ENCODE measurements at regions not wholly inside any gene's neighbourhood (a gene's known extent, or its start where the extent isn't known, plus 50 kb on each side); places are given as distances from the start of the nearest gene placed in this dataset.

DNA sequence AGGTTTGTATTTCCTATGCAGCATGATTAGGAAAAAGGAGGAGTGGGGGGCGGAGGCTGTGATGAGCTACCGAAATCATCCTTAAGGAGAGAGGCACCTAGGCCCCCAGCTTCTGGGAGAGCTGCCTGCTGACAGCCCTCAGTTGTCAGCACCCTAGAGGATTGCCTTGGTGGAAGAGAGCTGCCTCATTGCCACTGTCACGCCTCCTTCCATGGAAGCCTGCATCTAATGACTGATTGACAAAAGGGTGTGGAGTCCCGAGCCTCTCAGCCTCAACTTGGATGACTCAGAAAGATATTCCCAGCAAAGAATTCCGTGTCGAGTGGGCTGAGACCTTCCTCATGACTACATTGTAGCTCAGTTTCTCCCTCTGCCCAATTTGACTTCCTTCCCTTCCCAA is 320.4 kb upstream of the PROK2 start:
- TF ChIP-seq POLR2A (IDR thresholded peaks at IDR 0.05): no peak
- TF ChIP-seq, protein P1, sequence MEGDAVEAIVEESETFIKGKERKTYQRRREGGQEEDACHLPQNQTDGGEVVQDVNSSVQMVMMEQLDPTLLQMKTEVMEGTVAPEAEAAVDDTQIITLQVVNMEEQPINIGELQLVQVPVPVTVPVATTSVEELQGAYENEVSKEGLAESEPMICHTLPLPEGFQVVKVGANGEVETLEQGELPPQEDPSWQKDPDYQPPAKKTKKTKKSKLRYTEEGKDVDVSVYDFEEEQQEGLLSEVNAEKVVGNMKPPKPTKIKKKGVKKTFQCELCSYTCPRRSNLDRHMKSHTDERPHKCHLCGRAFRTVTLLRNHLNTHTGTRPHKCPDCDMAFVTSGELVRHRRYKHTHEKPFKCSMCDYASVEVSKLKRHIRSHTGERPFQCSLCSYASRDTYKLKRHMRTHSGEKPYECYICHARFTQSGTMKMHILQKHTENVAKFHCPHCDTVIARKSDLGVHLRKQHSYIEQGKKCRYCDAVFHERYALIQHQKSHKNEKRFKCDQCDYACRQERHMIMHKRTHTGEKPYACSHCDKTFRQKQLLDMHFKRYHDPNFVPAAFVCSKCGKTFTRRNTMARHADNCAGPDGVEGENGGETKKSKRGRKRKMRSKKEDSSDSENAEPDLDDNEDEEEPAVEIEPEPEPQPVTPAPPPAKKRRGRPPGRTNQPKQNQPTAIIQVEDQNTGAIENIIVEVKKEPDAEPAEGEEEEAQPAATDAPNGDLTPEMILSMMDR (IDR thresholded peaks at IDR 0.05): no peak

All from right lobe of liver (tissue), 4 donors.